ENCODE measurements at regions not wholly inside any gene's neighbourhood (a gene's known extent, or its start where the extent isn't known, plus 50 kb on each side); places are given as distances from the start of the nearest gene placed in this dataset.

DNA sequence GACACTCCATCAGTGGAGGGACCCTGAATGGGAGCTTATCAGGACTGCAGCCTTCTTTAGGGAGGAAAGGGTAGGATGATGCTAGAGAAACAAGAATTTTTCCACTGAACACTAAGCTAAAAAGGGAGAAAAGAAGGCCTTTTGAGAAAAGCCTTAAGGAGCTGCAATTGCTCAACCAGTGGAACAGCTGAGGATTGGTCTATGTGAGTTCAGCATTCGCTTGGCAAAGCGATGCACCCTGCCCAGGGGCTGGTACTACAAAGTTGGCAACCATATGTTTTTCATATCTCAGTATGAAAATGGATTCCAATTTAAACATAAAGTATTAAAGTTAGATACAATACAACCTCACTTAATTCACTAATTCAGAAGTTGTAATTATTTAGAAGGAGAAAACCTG lies 117.8 kb upstream of the FAM20A start:
- no peak overlapping the region for H3K27ac ChIP-seq (replicated peaks)
- H3K4me3 ChIP-seq (replicated peaks; ENCODE audit: insufficient read depth, low read length): no peak overlapping the region
- H3K27me3 ChIP-seq (ENCODE audit: insufficient read depth, poor library complexity, severe bottlenecking): no peaks in the 10 kb centered on the region
- TF ChIP-seq, protein P1, sequence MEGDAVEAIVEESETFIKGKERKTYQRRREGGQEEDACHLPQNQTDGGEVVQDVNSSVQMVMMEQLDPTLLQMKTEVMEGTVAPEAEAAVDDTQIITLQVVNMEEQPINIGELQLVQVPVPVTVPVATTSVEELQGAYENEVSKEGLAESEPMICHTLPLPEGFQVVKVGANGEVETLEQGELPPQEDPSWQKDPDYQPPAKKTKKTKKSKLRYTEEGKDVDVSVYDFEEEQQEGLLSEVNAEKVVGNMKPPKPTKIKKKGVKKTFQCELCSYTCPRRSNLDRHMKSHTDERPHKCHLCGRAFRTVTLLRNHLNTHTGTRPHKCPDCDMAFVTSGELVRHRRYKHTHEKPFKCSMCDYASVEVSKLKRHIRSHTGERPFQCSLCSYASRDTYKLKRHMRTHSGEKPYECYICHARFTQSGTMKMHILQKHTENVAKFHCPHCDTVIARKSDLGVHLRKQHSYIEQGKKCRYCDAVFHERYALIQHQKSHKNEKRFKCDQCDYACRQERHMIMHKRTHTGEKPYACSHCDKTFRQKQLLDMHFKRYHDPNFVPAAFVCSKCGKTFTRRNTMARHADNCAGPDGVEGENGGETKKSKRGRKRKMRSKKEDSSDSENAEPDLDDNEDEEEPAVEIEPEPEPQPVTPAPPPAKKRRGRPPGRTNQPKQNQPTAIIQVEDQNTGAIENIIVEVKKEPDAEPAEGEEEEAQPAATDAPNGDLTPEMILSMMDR (IDR thresholded peaks at IDR 0.05; ENCODE audit: insufficient read depth, low read length): no peak
- TF ChIP-seq POLR2AphosphoS5 (IDR thresholded peaks at IDR 0.05; ENCODE audit: low read depth) (no peak), SPI1 (IDR thresholded peaks at IDR 0.05; ENCODE audit: borderline replicate concordance, low read depth) (no peak), GABPA (IDR thresholded peaks at IDR 0.05; ENCODE audit: low read depth) (no peak)
- TF ChIP-seq, protein P2, sequence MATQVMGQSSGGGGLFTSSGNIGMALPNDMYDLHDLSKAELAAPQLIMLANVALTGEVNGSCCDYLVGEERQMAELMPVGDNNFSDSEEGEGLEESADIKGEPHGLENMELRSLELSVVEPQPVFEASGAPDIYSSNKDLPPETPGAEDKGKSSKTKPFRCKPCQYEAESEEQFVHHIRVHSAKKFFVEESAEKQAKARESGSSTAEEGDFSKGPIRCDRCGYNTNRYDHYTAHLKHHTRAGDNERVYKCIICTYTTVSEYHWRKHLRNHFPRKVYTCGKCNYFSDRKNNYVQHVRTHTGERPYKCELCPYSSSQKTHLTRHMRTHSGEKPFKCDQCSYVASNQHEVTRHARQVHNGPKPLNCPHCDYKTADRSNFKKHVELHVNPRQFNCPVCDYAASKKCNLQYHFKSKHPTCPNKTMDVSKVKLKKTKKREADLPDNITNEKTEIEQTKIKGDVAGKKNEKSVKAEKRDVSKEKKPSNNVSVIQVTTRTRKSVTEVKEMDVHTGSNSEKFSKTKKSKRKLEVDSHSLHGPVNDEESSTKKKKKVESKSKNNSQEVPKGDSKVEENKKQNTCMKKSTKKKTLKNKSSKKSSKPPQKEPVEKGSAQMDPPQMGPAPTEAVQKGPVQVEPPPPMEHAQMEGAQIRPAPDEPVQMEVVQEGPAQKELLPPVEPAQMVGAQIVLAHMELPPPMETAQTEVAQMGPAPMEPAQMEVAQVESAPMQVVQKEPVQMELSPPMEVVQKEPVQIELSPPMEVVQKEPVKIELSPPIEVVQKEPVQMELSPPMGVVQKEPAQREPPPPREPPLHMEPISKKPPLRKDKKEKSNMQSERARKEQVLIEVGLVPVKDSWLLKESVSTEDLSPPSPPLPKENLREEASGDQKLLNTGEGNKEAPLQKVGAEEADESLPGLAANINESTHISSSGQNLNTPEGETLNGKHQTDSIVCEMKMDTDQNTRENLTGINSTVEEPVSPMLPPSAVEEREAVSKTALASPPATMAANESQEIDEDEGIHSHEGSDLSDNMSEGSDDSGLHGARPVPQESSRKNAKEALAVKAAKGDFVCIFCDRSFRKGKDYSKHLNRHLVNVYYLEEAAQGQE (IDR thresholded peaks at IDR 0.05; ENCODE audit: insufficient replicate concordance, low read depth): no peak
- DNase-seq (ENCODE audit: low read depth in 1 of 2, low spot score in 1 of 2): no peak

DNA sequence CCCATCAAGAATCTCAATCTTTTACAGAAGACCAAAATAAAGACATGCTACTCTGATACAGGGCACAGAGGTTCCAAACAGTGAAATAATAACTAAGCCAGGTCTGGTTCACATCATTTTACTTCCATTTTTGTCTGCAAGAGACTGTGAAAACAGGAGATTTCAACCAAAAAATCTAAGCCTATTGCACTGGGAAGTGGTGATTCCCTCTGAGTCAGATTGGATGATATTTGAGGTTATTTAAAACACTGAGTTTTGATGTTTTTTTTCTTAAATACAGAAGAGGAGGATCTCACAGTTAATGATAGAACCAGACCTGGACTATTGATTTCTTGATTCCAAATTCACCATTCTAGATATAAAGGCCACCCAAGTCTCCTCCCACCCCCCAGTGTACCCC lies 117.3 kb upstream of the FAM20A start:
- H3K27ac ChIP-seq (replicated peaks): no peak overlapping the region
- DNase-seq (ENCODE audit: low read depth in 1 of 2, low spot score in 1 of 2): no peak
- no peaks in the 10 kb centered on the region for H3K27me3 ChIP-seq (ENCODE audit: insufficient read depth, poor library complexity, severe bottlenecking)
- H3K4me3 ChIP-seq (replicated peaks; ENCODE audit: insufficient read depth, low read length): no peak overlapping the region
- TF ChIP-seq GABPA (IDR thresholded peaks at IDR 0.05; ENCODE audit: low read depth): no peak
- TF ChIP-seq, protein P1 (IDR thresholded peaks at IDR 0.05; ENCODE audit: insufficient read depth, low read length): no peak
- TF ChIP-seq POLR2AphosphoS5 (IDR thresholded peaks at IDR 0.05; ENCODE audit: low read depth): no peak
- no peak for TF ChIP-seq SPI1 (IDR thresholded peaks at IDR 0.05; ENCODE audit: borderline replicate concordance, low read depth)

DNA sequence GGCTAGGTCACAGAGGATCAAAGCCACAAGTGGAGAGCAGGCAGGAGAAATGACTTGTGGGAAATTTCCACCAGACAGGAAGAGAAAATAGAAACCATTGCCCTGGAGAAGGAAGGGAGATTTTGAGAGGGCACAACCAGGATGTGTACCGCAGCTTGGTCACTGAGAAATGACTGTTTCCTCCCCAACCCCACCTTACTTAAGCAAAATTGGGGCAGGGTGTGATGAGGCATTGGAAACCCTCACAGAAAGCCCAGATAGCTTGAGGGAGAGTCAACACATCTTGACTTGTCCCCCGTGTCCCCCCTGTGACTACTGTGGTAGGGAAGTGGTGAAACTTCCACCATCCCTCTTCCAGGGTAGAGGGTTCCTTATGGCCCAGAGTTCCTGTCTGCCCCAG lies 113.5 kb upstream of the FAM20A start:
- TF ChIP-seq, protein P1 (IDR thresholded peaks at IDR 0.05; ENCODE audit: insufficient read depth, low read length): no peak
- TF ChIP-seq, protein P2 (IDR thresholded peaks at IDR 0.05; ENCODE audit: insufficient replicate concordance, low read depth): no peak
- TF ChIP-seq POLR2AphosphoS5 (IDR thresholded peaks at IDR 0.05; ENCODE audit: low read depth): no peak
- no peak for TF ChIP-seq SPI1 (IDR thresholded peaks at IDR 0.05; ENCODE audit: borderline replicate concordance, low read depth)
- no peak for TF ChIP-seq GABPA (IDR thresholded peaks at IDR 0.05; ENCODE audit: low read depth)
- Histone ChIP-seq H3K4me3 (replicated peaks; ENCODE audit: insufficient read depth, low read length) (no peak overlapping the region), H3K27ac (replicated peaks) (no peak overlapping the region), H3K27me3 (ENCODE audit: insufficient read depth, poor library complexity, severe bottlenecking) (peaks cover 3% of the 10 kb centered on the region)
- no peak for DNase-seq (ENCODE audit: low read depth in 1 of 2, low spot score in 1 of 2)

DNA sequence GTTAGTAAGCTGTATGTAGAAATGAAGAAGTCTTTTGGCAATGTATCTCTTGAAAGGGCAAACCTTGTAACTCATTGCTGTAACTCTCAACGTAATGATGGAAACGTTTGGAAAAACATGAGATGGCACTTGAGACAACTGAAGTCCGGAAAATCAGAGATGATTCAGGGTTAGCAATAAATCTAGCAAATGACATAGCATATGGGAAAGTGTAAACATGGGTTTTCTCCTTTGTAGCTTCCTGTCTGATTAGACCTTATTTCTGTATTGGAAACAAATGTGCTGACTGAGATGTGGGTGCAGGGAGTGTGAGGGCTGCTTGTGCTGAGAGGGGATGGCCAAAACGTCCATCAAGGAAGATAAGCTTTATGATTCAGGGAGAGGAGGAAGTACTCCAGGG lies 110.7 kb upstream of the FAM20A start:
- TF ChIP-seq GABPA (IDR thresholded peaks at IDR 0.05; ENCODE audit: low read depth) (no peak), POLR2AphosphoS5 (IDR thresholded peaks at IDR 0.05; ENCODE audit: low read depth) (no peak), SPI1 (IDR thresholded peaks at IDR 0.05; ENCODE audit: borderline replicate concordance, low read depth) (no peak)
- TF ChIP-seq, protein P2 (IDR thresholded peaks at IDR 0.05; ENCODE audit: insufficient replicate concordance, low read depth): no peak
- TF ChIP-seq, protein P1 (IDR thresholded peaks at IDR 0.05; ENCODE audit: insufficient read depth, low read length): no peak
- Histone ChIP-seq H3K4me3 (replicated peaks; ENCODE audit: insufficient read depth, low read length) (no peak overlapping the region), H3K27ac (replicated peaks) (no peak overlapping the region), H3K27me3 (ENCODE audit: insufficient read depth, poor library complexity, severe bottlenecking) (peaks cover 3% of the 10 kb centered on the region)
- DNase-seq (ENCODE audit: low read depth in 1 of 2, low spot score in 1 of 2): no peak

All from HL-60 (cell line).